Neural crest cell (in vitro differentiated cells): ENCODE measurements at regions not wholly inside any gene's neighbourhood (a gene's known extent, or its start where the extent isn't known, plus 50 kb on each side); places are given as distances from the start of the nearest gene placed in this dataset.
A peak's percentile ranks its signal among the peaks of the same experiment; 100 is the strongest.

Experiments
- DNase-seq: peaks from one replicate; pipeline ENCODE4 v3.0.0; 2021; ENCODE audit warnings: low read depth, mixed read lengths, low spot score
- H3K27ac Mint-ChIP-seq: one replicate; pipeline ENCODE4 v1.8.0; 2021; ENCODE audit warnings: mild to moderate bottlenecking, mixed read lengths; ENCODE audit not compliant: unreplicated experiment
- H3K27me3 Mint-ChIP-seq: 2 replicates; pipeline ENCODE4 v1.8.0; 2021; ENCODE audit warnings: low read depth, mild to moderate bottlenecking, mixed read lengths
- H3K36me3 Mint-ChIP-seq: 2 replicates; pipeline ENCODE4 v1.8.0; 2021; ENCODE audit warnings: low read depth, mild to moderate bottlenecking, mixed read lengths
- H3K4me1 Mint-ChIP-seq: 2 replicates; pipeline ENCODE4 v1.8.0; 2021; ENCODE audit warnings: mixed read lengths
- H3K4me3 Mint-ChIP-seq: one replicate; pipeline ENCODE4 v1.8.0; 2021; ENCODE audit warnings: mild to moderate bottlenecking, mixed read lengths
- H3K9me3 Mint-ChIP-seq: 2 replicates; pipeline ENCODE4 v1.8.0; 2021; ENCODE audit warnings: mixed read lengths
- CTCF ChIP-seq: fragments of 200-600 bp; sonication (generic); conservative IDR thresholded peaks from 2 replicates; pipeline ENCODE4 v1.5.0; 2021; ENCODE audit warnings: antibody characterized with exemption, mild to moderate bottlenecking

GRCh38 chr14:26163761-26164160 is 434.1 kb downstream of the NOVA1 start:
- no peaks in the 10 kb centered on the region for H3K27me3 Mint-ChIP-seq
- no peaks in the 10 kb centered on the region for H3K36me3 Mint-ChIP-seq
- peaks cover 3% of the 10 kb centered on the region for H3K9me3 Mint-ChIP-seq
- no peak overlapping the region for H3K4me3 Mint-ChIP-seq
- DNase-seq, result no peak
- peak; percentile 65 for TF ChIP-seq CTCF
- H3K27ac Mint-ChIP-seq, result no peak overlapping the region
- H3K4me1 Mint-ChIP-seq, result no peaks in the 10 kb centered on the region

DNA sequence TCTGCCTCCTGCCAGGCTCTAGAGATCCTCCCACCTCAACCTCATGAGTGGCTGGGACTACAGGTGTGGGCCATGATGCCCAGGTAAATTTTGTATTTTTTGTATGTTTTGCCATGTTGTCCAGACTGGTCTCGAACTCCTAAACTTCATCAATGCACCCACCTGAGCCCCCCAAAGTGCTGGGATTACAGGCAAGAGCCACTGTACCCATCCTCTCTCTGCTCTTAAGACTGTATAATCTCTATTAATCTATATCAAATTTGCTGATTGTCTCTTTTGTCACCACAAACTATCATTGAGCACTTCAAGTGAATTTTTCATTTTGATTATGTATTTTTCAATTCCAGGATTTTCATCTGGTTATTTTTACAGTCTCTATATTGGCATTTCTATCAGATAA is 440.3 kb downstream of the NOVA1 start:
- H3K4me3 Mint-ChIP-seq, result no peak overlapping the region
- no peaks in the 10 kb centered on the region for H3K4me1 Mint-ChIP-seq
- H3K9me3 Mint-ChIP-seq, result peaks cover 8% of the 10 kb centered on the region
- H3K27me3 Mint-ChIP-seq, result no peaks in the 10 kb centered on the region
- DNase-seq, result no peak
- TF ChIP-seq CTCF, result no peak
- H3K27ac Mint-ChIP-seq, result no peak overlapping the region
- H3K36me3 Mint-ChIP-seq, result peaks cover 5% of the 10 kb centered on the region

DNA sequence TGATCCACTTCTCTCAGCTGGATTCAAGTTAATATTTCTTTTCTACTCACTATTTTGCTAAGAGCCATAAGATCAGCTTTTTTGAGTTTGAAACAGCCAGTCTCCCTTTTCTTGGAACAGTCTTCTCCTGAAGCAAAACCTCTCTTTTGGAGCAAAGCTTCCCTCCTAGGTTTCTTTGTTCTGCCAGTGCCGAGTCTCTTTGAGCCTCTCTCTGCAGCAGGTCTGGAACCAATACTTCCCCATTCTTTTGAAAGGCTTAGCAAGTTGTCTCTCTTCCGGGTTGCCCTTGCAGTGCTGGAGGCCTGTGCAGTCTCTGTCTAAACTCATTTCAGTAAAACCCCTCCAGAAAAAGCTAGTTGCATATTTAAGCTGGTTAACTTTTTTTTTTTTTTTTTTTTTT is 454.8 kb downstream of the NOVA1 start:
- Mint-ChIP-seq H3K4me3 (no peak overlapping the region), H3K36me3 (no peaks in the 10 kb centered on the region), H3K9me3 (no peaks in the 10 kb centered on the region), H3K27ac (peak overlapping the region; percentile 85), H3K27me3 (no peaks in the 10 kb centered on the region), H3K4me1 (peaks cover 21% of the 10 kb centered on the region)
- DNase-seq, result no peak
- TF ChIP-seq CTCF, result no peak

GRCh38 chr14:26138764-26139445 is 458.9 kb downstream of the NOVA1 start:
- peaks cover 28% of the 10 kb centered on the region for H3K4me1 Mint-ChIP-seq
- no peak for TF ChIP-seq CTCF
- peak overlapping the region; percentile 45 for H3K27ac Mint-ChIP-seq
- no peaks in the 10 kb centered on the region for H3K36me3 Mint-ChIP-seq
- H3K4me3 Mint-ChIP-seq, result no peak overlapping the region
- H3K9me3 Mint-ChIP-seq, result peaks cover 10% of the 10 kb centered on the region
- no peak for DNase-seq
- no peaks in the 10 kb centered on the region for H3K27me3 Mint-ChIP-seq

- Mint-ChIP-seq H3K4me1 (peaks cover 20% of the 10 kb centered on the region), H3K9me3 (peaks cover 10% of the 10 kb centered on the region), H3K36me3 (no peaks in the 10 kb centered on the region), H3K27ac (no peak overlapping the region), H3K4me3 (no peak overlapping the region), H3K27me3 (no peaks in the 10 kb centered on the region)
- no peak for DNase-seq
- TF ChIP-seq CTCF, result peak; percentile 52
These were observed 460.7 kb downstream of the NOVA1 start for GRCh38 chr14:26137161-26137560.
